GM21526 (cell line): ENCODE measurements at regions not wholly inside any gene's neighbourhood (a gene's known extent, or its start where the extent isn't known, plus 50 kb on each side); places are given as distances from the start of the nearest gene placed in this dataset.

Source experiments
- ATAC-seq: cut with Tn5 transposase; IDR thresholded peaks from one replicate; pipeline ENCODE4 v1.9.1; 2021; ENCODE audit warnings: moderate library complexity; ENCODE audit not compliant: unreplicated experiment, low FRiP score

DNA sequence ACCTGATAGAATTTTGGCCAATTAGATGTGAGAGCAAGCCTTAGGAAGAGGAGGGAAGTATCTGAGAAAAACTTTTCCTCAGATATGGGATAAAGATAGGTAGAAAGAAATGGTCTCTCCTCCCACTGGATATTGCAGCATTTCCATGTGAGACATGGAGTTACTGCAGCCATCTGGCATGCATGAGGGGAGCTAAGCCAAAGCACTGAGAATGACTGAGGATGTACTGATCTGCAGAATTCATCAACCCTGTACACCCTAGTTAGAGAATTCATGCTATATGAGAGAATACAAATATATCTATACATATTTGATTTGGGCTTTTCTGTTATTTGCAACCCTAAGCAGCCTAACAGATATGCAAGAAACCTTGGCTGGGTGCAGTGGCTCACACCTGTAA is 52.5 kb upstream of the RPL34 start:
- ATAC-seq = no peak

GRCh38 chr4:108561116-108561515 is 59.3 kb upstream of the RPL34 start:
- no peak for ATAC-seq

- ATAC-seq = no peak
Observed at GRCh38 chr4:108560616-108561015, 59.8 kb upstream of the RPL34 start.

DNA sequence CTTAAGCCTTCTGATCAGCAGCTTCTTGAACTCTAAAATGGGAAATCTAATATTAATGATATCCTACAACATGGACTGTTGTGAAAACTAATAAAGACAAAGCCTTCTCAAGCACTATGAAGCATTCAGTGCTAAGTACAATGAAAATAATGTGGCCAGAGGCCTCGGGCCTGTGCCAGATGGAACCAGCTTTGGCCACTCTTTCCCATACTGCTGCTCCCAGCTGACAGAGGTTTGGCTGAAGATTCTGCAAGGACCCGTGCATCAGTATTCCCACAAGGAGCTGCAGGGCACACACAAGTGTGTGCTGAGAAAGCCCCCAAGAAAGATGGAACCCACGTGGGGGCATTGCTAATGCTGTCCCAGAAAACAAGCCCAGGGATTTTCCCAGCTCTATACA is 60.5 kb upstream of the RPL34 start:
- ATAC-seq = no peak

- ATAC-seq = no peak
Observed at GRCh38 chr4:108559068-108559793, 61.1 kb upstream of the RPL34 start.

- peak; percentile 56 for ATAC-seq
Observed at GRCh38 chr4:108556588-108557200, 63.7 kb upstream of the RPL34 start.

DNA sequence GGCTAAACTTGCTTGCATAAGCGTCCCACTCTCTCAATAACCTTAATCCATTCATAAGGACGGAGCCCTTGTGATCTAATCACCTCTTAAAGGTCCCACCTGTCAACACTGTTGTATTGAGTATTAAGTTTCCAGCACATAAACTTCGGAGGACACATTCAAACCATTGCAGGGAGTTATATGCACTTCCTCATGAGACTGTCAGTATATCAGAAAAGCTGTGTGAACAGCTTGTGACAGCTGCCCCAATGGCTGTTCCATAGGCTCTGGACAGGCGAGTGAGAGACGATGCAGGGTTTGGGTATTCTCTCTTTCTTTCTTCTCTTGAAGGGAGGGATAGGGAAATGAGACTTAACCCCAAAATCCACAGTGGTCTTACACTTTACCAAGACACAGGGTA is 64.2 kb upstream of the RPL34 start:
- no peak for ATAC-seq

DNA sequence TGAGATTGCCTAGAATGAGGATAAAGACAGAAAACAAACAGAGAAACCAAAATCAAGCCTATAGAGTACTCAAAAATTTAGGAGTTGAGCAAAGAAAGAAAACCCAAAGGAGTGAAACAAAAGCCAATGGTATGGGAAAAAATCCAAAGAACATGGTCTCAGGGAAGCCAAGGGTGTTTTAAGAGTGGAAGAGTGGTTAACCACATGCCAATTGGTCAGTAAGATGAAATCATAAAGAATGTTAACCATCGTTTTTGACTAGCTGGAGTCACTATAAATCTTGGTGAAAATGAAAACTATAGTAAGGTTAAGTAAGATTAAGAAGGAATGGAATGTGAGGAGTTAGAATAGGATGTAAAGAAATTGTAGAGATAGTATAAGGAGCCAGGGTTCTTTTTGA is 64.7 kb upstream of the RPL34 start:
- no peak for ATAC-seq

DNA sequence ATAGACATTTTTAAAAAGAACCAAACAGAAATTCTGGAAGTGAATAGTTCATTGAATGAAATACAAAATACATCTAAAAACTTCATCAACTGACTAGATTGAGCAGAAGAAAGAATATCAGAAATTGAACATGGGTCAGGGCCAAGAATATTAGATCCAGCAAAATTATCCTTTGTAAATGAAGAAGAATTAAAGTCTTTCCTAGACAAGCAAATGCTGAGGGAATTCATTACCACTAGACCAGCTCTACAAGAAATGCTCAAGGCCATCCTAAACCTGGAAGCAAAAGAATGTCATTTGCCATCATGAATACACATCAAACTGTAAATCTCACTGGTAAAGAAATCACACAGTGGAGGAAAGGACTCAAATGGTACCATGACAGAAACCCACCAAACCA is 72.7 kb upstream of the RPL34 start:
- ATAC-seq = no peak

DNA sequence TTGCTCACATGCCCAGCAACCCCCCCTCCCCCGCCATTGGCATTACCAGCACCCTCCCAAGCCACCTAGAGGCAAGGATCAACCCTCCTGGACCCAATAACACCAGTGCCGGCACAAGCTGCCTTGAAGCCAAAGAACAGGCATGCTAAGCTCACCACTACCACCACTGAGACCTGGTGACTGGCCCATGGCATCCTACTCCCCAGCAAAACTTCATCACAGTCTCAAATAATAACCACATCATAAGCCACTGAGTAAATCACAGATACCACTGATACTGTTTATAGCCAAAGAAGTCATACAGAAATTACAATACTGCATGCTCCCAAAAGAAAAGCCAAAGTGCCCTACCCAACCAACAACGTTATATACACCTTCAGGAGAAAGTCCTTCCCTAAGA is 73.6 kb upstream of the RPL34 start:
- ATAC-seq = no peak

GRCh38 chr4:108544481-108544880 is 75.9 kb upstream of the RPL34 start:
- no peak for ATAC-seq

- ATAC-seq = no peak
Observed at GRCh38 chr4:108543359-108543968, 76.9 kb upstream of the RPL34 start.

DNA sequence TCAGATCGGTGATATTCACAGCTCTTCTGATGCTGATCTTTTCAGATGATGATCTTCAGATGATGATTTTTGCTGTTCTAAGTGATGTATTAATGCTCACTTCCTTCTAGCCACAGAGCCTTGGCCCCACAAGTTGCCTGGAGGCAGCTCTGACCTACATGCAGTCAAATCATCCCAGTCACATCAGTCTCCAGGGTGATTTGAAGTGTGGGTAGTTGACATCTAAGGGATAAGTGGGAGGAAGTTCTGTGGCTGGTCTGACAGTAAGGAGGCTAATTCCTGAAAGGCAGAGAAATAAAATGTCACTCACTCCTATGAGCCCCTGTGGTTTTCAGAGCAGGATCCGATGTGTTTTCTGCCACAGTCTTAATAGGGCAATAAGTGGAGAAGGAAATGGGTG is 79.8 kb upstream of the RPL34 start:
- no peak for ATAC-seq

DNA sequence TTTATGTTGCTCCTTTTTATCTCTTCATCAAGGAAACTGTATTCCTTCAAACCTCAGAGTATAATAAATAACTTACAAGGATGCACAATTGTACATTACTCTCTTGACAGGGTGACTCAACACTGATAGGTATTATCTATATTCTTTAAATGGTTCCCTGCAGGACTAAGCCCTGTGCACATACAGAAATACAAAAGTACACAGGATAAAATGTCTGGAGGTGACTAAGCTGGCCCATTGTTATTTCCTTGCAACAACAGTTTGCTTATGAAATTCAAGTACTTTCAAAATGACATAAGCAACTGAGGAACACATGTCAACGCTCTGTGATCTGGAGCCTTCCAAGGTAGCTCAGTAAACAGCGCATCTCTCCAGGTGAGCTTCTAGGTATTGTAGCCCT is 83.8 kb upstream of the RPL34 start:
- ATAC-seq = no peak

GRCh38 chr4:108535757-108536156 is 84.6 kb upstream of the RPL34 start:
- ATAC-seq = no peak

DNA sequence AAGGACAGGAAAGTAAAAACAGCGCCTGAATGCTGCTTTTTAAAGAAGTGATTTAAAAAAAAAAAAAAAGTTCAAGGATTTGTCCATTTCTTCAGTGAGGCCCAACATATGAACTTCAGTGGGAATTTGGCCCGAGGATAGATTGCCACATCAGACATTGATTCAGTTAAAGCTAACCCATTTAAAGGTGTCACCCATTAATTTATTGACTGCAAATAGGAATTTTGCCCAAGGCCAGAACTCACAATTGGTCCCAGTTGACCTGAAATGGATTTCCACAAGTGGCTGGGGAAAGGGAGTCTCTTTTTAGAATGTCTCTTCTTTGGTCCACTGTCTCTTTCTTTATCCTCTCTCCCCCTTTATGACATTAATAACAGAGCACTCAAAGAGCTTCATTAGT is 86.5 kb upstream of the RPL34 start:
- no peak for ATAC-seq

- ATAC-seq = no peak
Observed at GRCh38 chr4:108533245-108533844, 87.0 kb upstream of the RPL34 start.

DNA sequence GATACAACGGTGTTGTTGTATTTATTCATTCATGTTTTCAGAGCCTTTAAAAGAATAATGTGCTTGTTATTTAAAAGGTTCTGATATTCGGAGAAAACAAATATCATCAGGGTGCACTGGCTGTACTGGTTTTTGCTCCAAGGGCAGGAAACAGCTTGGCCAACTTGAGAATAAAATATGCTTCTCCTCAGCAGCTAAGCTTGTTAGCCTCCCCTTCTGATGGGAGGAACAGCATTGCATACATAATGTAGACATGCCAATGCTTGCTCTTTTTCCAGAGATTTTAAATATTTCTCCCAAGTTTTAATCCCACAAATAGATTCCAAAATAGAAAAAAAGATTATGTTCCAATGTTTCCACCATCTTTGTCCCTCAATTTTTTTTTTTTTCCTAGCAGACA is 87.6 kb upstream of the RPL34 start:
- no peak for ATAC-seq

GRCh38 chr4:108532187-108532586 is 88.2 kb upstream of the RPL34 start:
- ATAC-seq = no peak

DNA sequence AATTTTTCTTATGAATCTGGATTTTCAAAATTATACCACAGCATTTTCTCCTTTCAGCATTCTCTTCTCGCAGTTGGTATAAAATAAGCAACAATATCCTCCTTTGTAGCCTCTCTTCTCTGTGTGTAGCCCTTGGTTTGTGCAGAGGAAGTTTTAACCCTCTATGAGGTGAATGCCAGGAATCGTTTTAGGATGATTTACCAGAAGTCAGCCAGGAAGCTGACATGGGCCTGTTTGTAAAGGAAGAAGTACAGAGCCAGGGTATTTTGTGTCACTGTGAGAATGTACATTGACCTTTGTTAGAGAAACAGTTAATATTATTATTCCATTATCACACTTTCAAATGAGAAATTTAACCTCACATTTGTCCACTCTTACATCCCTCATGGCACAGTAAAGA is 88.9 kb upstream of the RPL34 start:
- ATAC-seq = no peak

- no peak for ATAC-seq
Observed at GRCh38 chr4:108529984-108530905, 90.1 kb upstream of the RPL34 start.
